ENCODE measurements at regions not wholly inside any gene's neighbourhood (a gene's known extent, or its start where the extent isn't known, plus 50 kb on each side); places are given as distances from the start of the nearest gene placed in this dataset.

DNA sequence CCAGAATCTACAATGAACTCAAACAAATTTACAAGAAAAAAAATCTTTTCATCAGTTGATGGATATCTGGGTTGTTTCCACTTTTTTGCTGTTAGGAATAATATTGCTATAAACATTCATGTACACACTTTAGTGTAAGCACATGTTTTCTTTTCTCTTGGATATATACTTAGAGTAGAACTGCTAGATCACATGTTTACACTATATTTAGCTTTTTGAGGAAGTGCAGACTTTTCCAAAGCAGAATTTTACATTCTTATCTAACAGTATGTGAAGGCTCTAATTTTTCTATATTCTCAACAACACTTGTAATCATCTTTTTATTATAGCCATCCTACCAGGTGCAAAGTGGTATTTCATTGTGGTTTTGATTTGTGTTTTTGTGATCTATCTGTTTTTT is 103.6 kb upstream of the RMP24 start:
- Mint-ChIP-seq H3K27me3 (ENCODE audit: low read depth) (peaks cover 23% of the 10 kb centered on the region), H3K4me1 (ENCODE audit: low read depth) (no peaks in the 10 kb centered on the region), H3K27ac (ENCODE audit: unreplicated experiment) (no peak overlapping the region), H3K36me3 (ENCODE audit: low read depth) (no peaks in the 10 kb centered on the region), H3K9me3 (ENCODE audit: low read depth) (no peaks in the 10 kb centered on the region), H3K4me3 (ENCODE audit: unreplicated experiment) (no peak overlapping the region)
- TF ChIP-seq, protein P1, sequence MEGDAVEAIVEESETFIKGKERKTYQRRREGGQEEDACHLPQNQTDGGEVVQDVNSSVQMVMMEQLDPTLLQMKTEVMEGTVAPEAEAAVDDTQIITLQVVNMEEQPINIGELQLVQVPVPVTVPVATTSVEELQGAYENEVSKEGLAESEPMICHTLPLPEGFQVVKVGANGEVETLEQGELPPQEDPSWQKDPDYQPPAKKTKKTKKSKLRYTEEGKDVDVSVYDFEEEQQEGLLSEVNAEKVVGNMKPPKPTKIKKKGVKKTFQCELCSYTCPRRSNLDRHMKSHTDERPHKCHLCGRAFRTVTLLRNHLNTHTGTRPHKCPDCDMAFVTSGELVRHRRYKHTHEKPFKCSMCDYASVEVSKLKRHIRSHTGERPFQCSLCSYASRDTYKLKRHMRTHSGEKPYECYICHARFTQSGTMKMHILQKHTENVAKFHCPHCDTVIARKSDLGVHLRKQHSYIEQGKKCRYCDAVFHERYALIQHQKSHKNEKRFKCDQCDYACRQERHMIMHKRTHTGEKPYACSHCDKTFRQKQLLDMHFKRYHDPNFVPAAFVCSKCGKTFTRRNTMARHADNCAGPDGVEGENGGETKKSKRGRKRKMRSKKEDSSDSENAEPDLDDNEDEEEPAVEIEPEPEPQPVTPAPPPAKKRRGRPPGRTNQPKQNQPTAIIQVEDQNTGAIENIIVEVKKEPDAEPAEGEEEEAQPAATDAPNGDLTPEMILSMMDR (IDR thresholded peaks at IDR 0.05): no peak
- DNase-seq (ENCODE audit: low spot score): no peak

DNA sequence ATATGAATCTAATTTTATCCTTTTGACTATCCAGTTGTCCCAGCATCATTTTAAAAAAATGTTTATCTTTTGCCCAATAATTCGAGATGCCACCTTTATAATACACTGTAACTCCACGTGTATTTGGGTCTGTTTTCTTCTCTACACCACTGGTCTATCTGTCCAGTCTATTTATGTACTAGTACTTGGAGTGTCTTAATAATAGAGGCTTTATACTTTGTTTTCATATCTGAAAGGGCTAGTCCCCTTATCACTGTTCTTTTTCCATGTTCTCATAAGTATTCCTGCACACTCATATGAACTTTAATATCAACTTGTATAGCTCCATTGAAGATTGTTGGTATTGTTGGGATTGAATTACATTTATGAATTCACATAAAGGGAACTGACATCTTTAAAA is 101.1 kb upstream of the RMP24 start:
- TF ChIP-seq, protein P1 (IDR thresholded peaks at IDR 0.05): no peak
- no peaks in the 10 kb centered on the region for H3K36me3 Mint-ChIP-seq (ENCODE audit: low read depth)
- H3K27me3 Mint-ChIP-seq (ENCODE audit: low read depth): peaks cover 21% of the 10 kb centered on the region
- no peak for DNase-seq (ENCODE audit: low spot score)
- no peak overlapping the region for H3K4me3 Mint-ChIP-seq (ENCODE audit: unreplicated experiment)
- no peaks in the 10 kb centered on the region for H3K4me1 Mint-ChIP-seq (ENCODE audit: low read depth)
- no peaks in the 10 kb centered on the region for H3K9me3 Mint-ChIP-seq (ENCODE audit: low read depth)
- H3K27ac Mint-ChIP-seq (ENCODE audit: unreplicated experiment): no peak overlapping the region

DNA sequence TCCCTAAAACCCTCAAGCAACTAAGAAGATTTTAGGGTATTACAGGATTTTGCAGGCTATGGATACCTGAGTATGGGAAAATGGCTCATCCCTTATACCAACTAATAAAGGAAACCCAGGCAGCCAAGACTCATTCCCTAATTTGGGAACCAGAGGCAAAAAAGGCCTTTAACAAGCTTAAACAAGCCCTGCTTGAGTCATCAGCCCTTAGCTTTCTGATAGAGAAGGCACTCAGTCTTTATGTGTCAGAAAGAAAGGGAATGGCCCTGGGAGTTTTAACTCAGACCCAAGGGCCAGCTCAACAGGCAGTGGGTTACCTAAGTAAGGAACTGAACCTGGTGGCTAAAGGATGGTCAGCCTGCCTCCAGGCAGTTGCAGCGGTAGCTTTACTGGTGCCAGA is 96.9 kb upstream of the RMP24 start:
- Mint-ChIP-seq H3K27me3 (ENCODE audit: low read depth) (peaks cover 28% of the 10 kb centered on the region), H3K9me3 (ENCODE audit: low read depth) (no peaks in the 10 kb centered on the region)
- no peak for DNase-seq (ENCODE audit: low spot score)

DNA sequence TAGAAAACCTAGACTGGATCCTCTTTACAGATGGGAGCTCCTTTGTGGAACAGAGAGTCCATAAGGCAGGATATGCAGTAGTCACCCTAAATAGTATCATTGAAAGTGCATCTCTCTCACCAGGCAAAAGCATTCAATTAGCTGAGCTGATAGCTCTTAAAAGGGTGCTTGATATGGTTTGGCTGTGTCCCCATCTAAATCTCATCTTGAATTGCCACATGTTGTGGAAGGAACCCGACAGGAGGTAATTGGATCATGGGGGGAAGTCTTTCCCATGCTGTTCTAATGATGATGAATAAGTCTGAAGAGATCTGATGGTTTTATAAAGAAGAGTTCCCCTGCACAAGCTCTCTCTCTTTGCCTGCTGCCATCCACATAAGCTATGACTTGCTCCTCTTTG is 96.2 kb upstream of the RMP24 start:
- Mint-ChIP-seq H3K27ac (ENCODE audit: unreplicated experiment) (no peak overlapping the region), H3K27me3 (ENCODE audit: low read depth) (peaks cover 25% of the 10 kb centered on the region), H3K36me3 (ENCODE audit: low read depth) (no peaks in the 10 kb centered on the region), H3K4me1 (ENCODE audit: low read depth) (no peaks in the 10 kb centered on the region), H3K4me3 (ENCODE audit: unreplicated experiment) (no peak overlapping the region), H3K9me3 (ENCODE audit: low read depth) (no peaks in the 10 kb centered on the region)
- TF ChIP-seq, protein P1 (IDR thresholded peaks at IDR 0.05): no peak
- DNase-seq (ENCODE audit: low spot score): no peak

More for the DNA sequence above, 96.9 kb upstream of the RMP24 start:
- Mint-ChIP-seq H3K4me3 (ENCODE audit: unreplicated experiment) (no peak overlapping the region), H3K27ac (ENCODE audit: unreplicated experiment) (no peak overlapping the region), H3K4me1 (ENCODE audit: low read depth) (no peaks in the 10 kb centered on the region), H3K36me3 (ENCODE audit: low read depth) (no peaks in the 10 kb centered on the region)
- TF ChIP-seq, protein P1 (IDR thresholded peaks at IDR 0.05): no peak

DNA sequence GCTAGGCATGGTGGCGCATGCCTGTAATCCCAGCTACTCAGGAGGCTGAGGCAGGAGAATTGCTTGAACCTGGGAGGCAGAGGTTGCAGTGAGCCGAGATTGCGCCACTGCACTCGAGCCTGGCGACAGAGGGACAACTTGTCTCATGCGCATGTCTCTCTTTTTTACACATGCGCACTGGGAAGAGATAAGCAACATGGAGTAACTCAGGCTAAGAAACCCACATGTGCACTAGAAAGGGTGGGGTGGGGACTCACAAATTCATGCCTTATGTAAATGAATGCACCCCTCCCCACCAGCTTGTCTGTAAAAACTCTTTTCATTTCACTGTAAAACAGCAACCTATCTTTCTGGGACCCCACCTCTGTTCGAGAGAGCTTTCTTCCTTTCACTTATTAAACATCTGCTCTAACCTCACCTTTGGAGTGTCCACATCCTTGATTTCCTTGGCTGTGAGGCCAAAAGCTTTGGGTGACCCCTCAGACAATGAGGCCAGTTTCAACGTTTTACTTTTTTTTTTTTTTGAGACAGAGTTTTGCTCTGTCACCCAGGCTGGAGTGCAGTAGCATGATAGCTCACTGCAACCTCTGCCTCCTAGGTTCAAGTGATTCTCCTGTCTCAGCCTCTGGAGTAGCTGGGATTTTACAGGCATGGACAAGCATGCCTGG is 91.6 kb upstream of the RMP24 start:
- TF ChIP-seq, protein P1 (IDR thresholded peaks at IDR 0.05): no peak
- H3K4me1 Mint-ChIP-seq (ENCODE audit: low read depth): no peaks in the 10 kb centered on the region
- H3K9me3 Mint-ChIP-seq (ENCODE audit: low read depth): no peaks in the 10 kb centered on the region
- H3K27ac Mint-ChIP-seq (ENCODE audit: unreplicated experiment): no peak overlapping the region
- no peak for DNase-seq (ENCODE audit: low spot score)
- H3K36me3 Mint-ChIP-seq (ENCODE audit: low read depth): no peaks in the 10 kb centered on the region
- H3K27me3 Mint-ChIP-seq (ENCODE audit: low read depth): peaks cover 24% of the 10 kb centered on the region
- no peak overlapping the region for H3K4me3 Mint-ChIP-seq (ENCODE audit: unreplicated experiment)
